NOMO-1 (cell line): ENCODE measurements at regions not wholly inside any gene's neighbourhood (a gene's known extent, or its start where the extent isn't known, plus 50 kb on each side); places are given as distances from the start of the nearest gene placed in this dataset.
"Not testable (repeated sequence)": the region's sequence is repeated elsewhere in the genome, so short reads cannot be mapped to it uniquely, and the experiment has no call there.

Source experiments
- DNase-seq, 2 experiments: peaks; one replicate each; lab custom pipeline; 2025; ENCODE audit not compliant: unreplicated experiment in 2 of 2; lab: John Stamatoyannopoulos, UW

- DNase-seq = not testable (repeated sequence)
These were observed 84.5 kb downstream of the IDS start for GRCh38 chrX:149420566-149420965.

GRCh38 chrX:149398027-149398426, 107.1 kb downstream of the IDS start:
- DNase-seq = no peak

DNA sequence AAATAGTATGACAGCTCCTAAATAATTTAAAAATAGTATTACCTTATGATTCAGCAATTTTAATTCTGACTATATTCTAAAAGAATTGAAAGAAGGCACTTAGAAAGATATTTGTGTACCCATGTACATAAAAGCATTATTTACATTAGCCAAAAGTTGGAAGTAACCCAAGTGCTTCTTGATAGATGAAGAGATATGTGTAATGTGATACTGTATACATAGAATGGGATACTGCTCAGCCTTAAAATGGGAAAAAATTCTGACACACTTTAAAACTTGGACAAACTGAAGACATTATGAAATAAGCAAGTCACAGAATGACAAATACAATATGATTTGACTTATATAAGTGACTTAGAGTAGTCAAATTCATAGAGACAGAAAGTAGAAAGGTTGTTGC, 112.2 kb downstream of the IDS start:
- no peak for DNase-seq

DNA sequence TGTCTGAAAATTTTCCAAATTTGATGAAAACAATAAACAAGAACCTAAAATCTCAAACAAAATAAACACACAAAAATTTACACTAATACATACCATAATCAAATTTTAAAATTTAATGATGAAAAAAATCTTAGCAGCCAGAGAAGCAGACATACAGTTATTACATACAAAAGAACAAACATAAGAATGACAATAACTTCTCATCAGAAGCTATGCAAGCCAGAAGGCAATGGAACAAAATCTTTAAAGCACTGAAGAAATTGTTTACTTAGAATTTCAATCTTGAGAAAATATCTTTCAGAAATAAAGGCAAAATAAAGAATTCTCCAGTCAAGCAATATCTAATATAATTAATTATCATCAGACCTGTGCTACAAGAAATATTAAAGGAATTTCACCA, 121.3 kb downstream of the IDS start:
- no peak for DNase-seq

GRCh38 chrX:149374751-149375150, 130.4 kb downstream of the IDS start:
- DNase-seq = no peak

- no peak for DNase-seq
These were observed 132.2 kb downstream of the IDS start for GRCh38 chrX:149372866-149373265.

GRCh38 chrX:149371986-149372385, 133.1 kb downstream of the IDS start:
- no peak for DNase-seq

- no peak for DNase-seq
These were observed 135.0 kb downstream of the IDS start for GRCh38 chrX:149370097-149370496.

- DNase-seq = no peak
These were observed 139.6 kb downstream of the IDS start for GRCh38 chrX:149365552-149365951.

- DNase-seq = no peak
These were observed 140.0 kb downstream of the IDS start for GRCh38 chrX:149365061-149365460.

GRCh38 chrX:149363965-149364364, 141.1 kb downstream of the IDS start:
- DNase-seq = no peak

DNA sequence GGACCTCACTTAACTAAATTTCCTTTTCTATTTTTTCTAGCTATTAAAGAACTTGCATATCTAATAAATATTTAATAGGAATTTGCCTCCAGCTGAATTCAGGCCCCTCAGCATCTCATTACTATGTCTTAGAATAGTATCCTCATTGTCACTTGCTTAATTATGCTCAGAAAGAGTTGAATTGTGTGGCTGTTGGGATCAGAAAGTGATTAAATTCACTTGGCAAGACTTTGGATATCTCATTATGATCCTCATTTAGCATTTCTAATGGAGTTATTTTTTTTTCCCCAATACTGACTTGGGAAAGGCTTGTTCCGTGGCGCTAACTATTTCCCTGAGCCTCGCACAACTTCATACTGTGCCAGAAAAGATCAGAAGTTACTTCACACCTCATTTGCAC, 158.8 kb downstream of the IDS start:
- DNase-seq = no peak

DNA sequence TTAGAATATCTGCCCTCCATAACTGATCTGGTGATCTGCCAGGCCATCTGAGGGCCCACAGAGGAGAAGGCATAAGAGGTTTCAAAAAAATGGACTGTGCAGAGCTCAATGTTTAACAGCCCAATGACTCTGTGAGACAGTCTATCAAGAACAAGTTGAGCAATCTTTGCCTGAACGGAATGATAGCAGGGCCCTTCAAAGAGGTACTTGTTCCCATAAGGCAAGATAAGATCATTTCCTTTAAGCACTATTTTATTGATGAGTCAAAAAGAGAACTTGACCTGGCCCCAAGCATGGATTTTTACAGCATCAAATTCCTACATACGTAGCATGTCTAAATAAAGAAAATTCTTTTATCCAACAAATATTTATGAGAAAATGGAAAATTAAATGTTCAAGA, 182.8 kb downstream of the IDS start:
- DNase-seq = no peak

GRCh38 chrX:149313871-149314371, 191.2 kb downstream of the IDS start:
- no peak for DNase-seq

DNA sequence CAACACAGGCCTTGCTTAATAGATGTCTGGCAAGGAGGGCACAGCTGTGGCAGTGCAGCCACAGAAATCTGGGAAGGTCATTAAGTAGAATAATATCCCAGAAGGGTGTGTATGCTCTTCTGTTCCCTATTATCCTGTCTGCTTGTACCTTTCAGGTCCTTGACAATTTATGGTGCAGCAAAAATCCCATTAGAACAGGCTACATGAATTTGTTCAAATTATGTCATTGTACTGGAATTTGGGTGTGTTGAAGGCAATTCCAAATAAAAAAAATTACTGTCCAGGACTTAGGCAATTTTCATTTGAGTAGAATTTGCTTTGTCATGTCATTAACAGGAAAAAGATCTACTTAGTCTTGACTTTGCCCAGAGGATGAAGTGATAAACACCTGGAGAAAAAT, 192.1 kb downstream of the IDS start:
- no peak for DNase-seq

DNA sequence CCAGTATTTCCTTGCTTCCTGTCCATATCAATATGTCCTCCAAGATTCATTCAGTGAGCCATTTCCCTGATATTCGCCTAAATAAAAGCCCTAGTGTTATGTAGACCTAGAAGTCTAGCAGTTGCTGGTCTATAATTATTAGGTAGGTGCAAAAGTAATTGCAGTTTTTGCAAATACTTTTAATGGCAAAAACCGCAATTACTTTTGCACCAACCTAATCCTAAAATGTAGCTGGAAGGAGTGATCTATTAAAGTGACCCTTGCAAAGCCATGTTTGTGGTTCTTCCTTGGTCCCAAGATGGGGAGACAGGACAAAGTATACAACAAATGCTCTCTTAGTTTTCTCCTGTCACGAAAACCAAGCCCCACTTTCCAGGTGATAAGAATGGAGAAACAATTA, 193.0 kb downstream of the IDS start:
- no peak for DNase-seq

DNA sequence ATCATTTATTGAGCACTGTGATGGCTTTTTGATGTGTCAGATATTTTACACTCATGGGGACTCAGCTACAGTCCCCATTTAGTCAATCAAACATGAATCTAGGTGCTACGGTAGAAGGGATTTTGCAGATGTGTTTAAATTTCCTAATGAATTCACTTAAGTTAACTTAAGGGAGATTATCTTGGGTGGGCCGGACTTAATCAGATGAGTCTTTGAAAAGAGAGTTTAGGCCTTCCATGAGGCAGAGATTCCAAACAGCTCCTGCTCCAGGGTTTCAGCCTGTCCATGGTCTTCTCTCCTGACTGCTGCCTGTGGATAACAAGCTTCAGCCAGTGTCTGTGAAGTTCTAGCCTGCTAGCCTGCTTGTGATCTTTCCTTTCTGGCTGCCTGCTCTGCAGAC, 202.4 kb downstream of the IDS start:
- DNase-seq = no peak

DNA sequence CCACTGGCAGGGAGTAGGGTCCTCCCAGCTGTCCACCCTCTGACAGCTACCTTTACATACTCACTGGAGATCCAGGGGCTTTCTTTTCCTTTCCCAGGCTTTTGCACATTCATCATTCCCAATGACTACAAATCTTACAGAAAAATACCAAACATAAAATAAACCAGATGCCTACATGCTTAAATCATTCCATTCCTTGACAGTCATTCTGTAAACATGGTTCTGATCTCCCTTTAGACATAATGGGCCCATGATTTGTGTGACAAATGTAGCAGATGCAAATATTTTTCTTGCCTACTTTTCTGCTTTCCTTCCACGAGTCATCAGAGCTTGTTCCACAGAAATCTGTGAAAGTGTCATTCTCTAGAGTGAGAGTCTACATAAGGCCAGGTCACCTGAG, 207.0 kb downstream of the IDS start:
- no peak for DNase-seq

DNA sequence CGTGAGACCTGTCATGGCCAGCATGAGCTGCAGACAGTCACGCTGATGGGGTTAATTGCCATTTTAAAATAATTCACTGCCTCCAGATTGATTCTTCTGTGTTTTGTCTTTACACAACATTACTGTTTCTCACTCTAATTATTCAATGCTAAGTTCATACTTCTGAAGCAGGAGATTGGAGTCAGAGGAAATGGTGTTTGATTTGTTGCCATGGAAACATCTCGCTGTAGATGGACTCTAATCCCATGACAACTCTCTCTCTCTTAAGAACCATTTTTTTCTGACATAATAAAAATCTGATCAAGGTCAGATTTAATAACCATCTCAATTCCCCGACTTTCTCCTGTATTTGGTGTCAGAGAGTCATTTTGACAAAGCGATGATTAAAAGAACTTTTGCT, 209.0 kb downstream of the IDS start:
- no peak for DNase-seq

GRCh38 chrX:149286940-149287349, 218.2 kb downstream of the IDS start:
- peak; percentile 29 to 39 for DNase-seq

DNA sequence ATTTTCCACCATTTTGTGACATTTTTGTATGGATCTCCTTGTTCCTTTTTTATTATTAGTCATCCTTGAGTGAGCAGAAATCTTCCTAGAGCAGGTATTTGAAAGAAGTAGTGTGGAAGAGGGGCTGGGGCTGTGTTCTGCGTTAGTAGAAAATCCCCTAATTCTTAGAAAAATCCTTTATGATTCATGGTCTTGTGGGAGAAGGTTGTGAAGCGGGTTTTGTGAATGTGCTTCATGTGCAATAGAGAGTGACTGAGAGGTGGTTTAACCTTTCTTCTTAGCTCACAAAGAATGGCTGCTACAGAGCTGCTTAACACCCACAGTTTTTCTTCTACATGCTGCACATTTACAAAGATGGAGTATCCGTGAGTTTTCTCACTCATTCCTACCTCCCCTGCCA, 220.5 kb downstream of the IDS start:
- DNase-seq = no peak

DNA sequence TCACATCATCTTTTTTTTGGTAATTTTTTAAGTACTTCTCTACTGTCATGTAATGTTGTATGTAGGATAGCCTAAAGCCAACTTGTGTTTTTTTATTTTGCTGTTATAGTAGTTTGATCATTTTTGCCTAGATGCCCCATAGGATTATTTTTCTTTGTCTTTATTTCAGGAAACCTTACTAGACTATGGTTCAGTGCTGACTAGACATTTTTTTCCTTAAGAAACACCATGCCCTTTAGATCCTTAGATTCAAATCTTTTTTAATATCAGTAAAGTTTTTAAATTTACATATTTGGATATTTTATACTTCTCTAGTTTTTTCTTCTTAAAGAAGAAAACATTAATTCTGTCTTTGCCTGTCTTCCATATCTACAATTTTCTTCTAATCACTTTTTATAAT, 221.3 kb downstream of the IDS start:
- DNase-seq = no peak

DNA sequence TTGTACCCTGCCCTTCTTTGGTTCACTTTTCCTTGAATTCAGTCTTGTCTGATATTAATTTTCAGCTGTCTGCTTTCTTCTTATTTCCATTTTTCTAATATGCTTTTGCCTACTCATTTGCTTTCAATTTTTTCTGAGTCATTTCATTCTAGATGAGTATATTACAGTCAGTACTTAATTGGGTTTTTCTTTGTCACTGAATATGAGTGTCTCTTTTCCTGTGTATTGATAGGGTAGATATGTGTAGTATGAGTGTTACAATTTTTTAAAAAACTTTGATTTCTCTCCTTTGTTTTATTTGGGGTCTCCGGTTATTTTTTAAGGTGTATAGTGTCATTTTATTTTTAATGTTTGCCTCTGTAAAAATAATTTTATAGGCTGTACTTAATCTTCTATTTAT, 222.2 kb downstream of the IDS start:
- DNase-seq = no peak

- no peak for DNase-seq
These were observed 225.1 kb downstream of the IDS start for GRCh38 chrX:149280011-149280410.
